ENCODE measurements at regions not wholly inside any gene's neighbourhood (a gene's known extent, or its start where the extent isn't known, plus 50 kb on each side); places are given as distances from the start of the nearest gene placed in this dataset.

DNA sequence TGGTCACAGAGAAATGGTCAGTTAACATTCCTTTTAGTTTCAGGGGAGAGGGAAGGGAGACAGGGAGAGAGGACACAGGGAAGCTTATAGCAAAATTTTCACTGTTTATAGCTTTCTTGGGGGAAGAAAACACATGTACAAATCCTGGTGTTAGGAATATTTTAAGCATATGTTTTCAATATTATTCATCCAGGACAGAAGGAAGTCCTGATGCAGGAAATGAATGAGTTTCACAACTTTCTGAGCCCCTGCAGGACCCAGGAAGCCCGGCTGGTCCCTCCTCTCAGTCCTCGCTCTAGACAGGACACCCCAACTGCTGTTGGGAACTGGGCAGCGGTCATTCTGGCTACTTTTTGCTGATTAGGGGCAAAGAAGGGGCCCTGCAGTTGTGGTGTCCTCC, 71.1 kb upstream of the ZDHHC17 start:
- no peak for TF ChIP-seq POLR2A (IDR thresholded peaks at IDR 0.05)
- TF ChIP-seq, protein P1, sequence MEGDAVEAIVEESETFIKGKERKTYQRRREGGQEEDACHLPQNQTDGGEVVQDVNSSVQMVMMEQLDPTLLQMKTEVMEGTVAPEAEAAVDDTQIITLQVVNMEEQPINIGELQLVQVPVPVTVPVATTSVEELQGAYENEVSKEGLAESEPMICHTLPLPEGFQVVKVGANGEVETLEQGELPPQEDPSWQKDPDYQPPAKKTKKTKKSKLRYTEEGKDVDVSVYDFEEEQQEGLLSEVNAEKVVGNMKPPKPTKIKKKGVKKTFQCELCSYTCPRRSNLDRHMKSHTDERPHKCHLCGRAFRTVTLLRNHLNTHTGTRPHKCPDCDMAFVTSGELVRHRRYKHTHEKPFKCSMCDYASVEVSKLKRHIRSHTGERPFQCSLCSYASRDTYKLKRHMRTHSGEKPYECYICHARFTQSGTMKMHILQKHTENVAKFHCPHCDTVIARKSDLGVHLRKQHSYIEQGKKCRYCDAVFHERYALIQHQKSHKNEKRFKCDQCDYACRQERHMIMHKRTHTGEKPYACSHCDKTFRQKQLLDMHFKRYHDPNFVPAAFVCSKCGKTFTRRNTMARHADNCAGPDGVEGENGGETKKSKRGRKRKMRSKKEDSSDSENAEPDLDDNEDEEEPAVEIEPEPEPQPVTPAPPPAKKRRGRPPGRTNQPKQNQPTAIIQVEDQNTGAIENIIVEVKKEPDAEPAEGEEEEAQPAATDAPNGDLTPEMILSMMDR (IDR thresholded peaks at IDR 0.05), result no peak

All from body of pancreas (tissue), 4 donors.